Fibroblast of skin of left quadriceps (primary cell): ENCODE measurements at regions not wholly inside any gene's neighbourhood (a gene's known extent, or its start where the extent isn't known, plus 50 kb on each side); places are given as distances from the start of the nearest gene placed in this dataset.
"Not testable (repeated sequence)": the region's sequence is repeated elsewhere in the genome, so short reads cannot be mapped to it uniquely, and the experiment has no call there.

Experiments
- DNase-seq, 2 experiments: peaks; one replicate each; pipeline ENCODE4 v3.0.0-alpha.2; 2013; ENCODE audit warnings: low read depth in 2 of 2

GRCh38 chr7:52779004-52779403, 256.4 kb upstream of the POM121L12 start:
- DNase-seq: no peak

DNA sequence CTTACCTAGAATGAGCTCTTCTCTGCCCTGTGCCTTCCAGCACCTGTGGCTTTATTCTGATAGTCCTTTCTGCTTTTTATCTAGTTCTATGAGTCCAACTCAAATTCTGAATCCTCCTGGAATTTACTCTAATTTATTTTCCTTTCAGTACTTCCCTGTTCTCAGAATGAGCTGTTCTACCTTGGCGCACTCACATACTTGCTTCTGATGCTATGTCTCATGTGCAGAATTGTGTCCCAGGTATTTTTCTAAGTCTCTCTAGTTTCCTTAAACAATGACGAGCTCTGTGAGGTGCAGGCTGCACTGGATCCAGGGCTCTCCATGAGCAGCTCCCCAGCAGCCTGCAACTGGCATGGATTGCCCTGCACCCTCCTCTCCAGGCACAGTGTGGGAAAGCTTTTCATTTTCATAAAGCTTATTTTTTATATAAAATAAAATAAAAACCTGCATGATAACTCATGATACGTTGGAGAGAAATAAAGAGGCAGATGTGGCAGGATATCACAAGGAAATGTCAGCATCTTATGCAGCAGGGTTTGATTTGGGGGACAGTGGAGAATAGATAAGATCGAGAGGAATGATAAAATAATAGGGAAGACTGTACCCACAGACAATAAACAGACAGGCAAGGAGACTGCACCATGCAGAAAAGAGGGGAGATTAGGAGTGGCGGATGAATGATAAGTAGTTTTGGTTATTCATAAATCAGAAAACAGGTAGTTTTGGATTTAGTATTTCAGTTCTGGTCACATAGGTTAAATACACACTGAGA, 258.2 kb upstream of the POM121L12 start:
- DNase-seq: no peak

DNA sequence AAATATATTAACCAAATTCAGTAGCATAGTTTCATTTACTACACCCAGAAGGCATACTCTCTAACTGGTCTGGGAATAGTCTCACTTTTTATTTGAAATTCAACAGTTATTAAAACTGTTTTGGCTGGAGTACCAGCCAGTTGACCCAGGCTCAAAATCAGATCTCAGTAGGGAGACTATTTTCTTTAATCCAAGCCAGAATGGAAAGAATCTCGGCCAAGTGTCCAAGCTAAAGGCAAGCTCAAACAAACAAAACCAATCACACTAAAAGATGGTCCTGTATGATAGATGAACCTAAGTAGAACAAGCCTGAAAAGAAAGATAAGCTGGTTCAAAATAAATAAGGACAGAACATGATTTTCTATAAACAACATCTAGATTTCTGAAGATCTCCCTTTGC, 259.6 kb upstream of the POM121L12 start:
- no peak for DNase-seq

GRCh38 chr7:52771177-52771576, 264.3 kb upstream of the POM121L12 start:
- no peak for DNase-seq

DNA sequence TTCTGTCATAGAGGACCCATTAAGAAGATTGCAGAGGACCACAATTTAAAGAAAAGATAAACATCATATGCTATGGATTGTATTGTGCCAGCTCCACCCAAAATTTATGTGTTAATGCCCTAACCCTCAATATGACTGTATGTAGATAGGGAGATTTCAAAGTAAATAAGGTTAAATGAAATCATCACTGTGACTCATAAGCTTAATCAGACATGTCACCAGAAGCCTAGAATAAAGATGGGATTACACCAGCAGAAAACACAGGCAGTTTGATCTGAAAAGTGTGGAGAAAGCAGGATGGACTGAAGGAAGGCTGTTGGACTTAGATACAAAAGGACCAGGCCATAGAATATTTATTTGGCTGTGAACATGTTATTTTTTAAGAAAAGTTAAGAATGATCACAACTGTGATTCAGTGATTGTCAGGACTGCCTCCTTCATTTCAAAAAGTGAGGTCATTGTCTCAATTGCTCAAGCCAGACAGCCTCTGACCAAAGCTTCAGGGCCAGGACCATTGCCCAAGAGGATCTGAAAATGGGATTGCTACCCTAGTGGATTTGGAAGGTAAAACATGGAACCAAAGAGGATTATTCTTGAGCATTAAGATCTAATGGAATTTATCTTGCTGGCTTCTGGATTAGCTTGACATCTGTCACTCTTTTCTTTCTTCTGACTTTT, 270.8 kb upstream of the POM121L12 start:
- no peak for DNase-seq

DNA sequence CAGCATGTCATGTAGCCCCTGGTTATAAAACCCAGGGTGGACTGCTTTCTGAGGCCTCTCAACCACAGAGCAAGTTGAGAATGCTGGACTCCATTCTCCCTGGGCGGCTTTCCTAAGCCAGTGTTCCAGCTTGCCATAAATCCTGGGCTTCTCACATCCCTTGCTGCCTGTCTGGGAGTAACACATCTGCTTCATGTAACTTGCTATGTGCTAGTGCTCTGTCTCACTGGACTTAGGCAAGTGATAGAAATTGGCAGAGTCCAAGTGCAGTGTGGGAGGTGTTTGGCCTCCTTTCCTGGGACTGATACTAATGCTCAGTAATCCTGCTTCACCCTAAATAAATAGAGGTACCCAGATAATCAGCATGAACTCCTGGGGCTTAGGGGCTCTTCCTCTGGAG, 277.1 kb upstream of the POM121L12 start:
- DNase-seq: no peak

- no peak for DNase-seq
These were observed 281.6 kb upstream of the POM121L12 start for GRCh38 chr7:52753855-52754254.

DNA sequence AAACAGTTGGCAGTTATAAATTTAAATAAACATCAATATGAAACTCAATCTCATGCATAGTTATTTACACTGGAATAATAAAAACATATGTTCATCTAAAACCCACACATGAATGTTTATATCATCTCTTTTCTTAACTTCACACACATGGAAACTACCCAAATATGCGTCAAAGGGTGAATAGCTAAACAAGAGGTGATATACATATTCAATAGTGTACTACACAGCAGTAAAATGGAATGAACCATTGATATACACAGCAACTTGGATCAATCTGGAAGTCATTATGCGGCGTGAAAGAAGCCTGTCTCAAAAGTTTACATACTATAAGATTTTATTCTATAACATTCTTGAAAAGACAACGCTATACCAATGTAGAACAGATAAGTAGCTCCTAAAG, 282.5 kb upstream of the POM121L12 start:
- DNase-seq: no peak

DNA sequence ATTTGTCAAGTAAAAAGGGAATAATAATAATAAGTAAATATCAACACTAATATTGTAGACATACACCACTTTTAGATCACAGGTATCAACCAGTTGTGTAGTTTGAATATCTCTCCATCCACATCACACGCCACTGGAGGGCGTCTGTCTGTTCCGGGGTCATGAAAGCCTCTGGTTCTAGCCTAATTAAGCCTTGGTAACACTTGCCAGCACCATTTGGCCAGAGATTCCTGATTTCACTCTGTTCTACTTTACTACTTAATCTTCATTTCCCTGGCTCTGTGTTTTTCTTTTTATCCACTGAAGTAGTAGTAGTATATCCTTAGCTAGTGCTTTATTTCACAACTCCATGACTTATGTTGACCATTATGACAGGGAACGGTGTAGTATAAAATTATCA, 285.6 kb upstream of the POM121L12 start:
- DNase-seq: no peak

DNA sequence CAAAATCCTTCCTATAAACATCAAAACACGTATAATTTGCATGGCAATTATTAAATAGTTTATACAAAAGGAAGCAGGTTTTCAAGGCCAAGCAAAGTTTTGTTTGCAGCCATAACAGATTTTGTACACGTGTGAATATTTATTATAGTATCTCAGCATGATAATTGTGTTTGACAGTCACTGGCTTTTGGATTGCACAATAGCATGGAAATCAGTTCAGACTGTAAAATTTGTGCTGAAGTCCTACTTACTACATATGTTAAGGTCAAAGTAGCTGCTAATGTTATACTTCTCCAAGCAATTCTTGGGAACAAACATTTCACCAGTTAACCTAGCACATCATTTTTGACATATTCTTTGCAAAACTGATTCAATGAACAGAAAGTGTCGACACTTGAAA, 287.6 kb upstream of the POM121L12 start:
- no peak for DNase-seq

- no peak for DNase-seq
These were observed 293.7 kb upstream of the POM121L12 start for GRCh38 chr7:52741670-52742290.

- DNase-seq: no peak
These were observed 299.8 kb upstream of the POM121L12 start for GRCh38 chr7:52735656-52736055.

- DNase-seq: not testable (repeated sequence)
These were observed 306.8 kb upstream of the POM121L12 start for GRCh38 chr7:52728683-52729082.

GRCh38 chr7:52727632-52728031, 307.8 kb upstream of the POM121L12 start:
- DNase-seq: no peak

GRCh38 chr7:52726986-52727385, 308.4 kb upstream of the POM121L12 start:
- no peak for DNase-seq

DNA sequence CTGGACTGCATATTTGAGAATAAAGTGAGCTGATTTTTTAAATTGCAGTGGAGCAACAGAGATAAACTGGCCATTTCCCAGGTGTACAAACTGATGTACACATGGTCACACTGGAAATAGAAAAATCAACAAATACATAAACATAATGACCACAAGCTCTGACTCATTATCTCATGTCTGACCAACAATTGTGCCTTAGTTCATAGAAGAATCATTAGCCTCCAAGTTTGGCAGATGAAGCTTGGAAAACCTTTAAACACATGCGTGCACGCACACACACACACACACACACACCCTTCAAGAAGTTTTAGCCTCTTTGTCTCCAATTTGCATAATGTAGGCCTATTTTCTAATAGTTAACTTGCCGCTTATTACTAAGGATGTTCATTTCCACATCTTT, 308.9 kb upstream of the POM121L12 start:
- DNase-seq: no peak

DNA sequence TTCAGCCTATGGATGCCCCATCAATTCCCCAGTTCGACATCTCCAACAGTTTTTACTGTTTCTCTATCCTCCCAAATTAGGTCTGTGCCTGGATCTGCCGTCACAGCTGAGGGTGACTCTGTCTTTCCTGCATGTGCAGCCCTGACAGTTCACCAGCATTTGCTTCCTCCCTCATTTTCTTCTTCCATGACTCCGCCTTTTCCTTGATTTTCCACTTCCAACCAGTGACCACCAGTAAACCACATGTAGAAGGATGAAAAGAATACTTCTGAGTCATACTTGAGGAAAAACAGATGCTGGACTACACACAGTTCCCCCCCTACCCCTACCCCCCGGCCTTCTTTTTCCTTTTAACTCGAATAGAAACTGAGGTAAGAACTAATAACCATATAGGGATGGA, 311.8 kb upstream of the POM121L12 start:
- no peak for DNase-seq

DNA sequence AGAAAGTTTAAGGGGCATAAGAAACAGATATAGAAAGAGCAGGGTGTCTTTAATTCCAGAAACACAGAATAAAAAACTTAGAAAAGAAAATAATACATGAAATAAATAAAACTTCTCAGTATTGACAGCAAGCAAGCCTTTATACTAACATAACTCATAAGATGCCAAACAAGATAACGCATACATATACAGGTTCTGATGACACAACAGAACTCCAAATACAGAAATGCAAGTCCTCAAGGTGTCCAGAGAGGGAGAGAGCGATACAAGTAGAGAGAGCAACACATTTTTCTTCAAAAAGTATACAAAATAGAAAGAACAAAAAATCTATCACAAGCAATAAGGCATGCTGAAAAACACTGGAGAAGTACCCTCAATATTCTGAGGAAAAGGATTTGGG, 314.6 kb upstream of the POM121L12 start:
- DNase-seq: no peak

DNA sequence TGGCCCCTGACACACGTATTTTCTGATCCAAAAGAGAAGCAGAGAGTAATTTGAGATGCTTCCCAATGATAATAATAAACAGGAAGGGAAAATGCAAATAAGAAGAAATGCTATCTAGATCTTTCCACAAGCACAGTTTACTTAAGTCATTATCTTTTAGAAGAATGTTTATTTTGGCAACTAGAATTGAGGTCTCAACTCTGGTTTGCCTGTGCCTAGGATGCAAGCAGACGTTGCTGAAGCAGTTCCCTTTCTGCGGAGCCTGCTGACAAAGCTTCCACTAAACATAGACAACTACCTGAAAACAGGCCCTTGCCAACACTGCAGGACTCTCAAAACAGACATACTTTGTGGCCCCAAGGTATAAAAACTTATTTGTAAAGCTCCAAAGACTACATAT, 315.8 kb upstream of the POM121L12 start:
- DNase-seq: no peak

DNA sequence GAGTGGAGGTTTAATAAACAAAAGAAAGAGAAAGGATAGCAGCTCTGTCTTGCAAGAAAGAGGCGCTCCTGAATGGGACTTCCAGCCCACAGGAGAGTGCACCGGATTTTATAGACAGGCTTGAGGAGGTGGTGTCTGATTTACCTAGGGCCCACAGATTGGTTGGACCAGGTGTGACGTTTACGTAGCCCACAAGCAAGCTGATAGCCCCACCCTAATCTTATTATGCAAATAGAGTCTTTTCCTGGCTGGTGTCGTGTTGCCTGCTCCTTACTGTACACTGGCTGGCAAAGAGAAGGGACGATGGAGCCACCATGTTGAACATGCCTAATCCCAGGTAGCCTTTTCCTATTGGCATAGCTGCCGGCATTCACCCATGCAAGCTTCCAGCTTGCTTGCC, 319.7 kb upstream of the POM121L12 start:
- no peak for DNase-seq

DNA sequence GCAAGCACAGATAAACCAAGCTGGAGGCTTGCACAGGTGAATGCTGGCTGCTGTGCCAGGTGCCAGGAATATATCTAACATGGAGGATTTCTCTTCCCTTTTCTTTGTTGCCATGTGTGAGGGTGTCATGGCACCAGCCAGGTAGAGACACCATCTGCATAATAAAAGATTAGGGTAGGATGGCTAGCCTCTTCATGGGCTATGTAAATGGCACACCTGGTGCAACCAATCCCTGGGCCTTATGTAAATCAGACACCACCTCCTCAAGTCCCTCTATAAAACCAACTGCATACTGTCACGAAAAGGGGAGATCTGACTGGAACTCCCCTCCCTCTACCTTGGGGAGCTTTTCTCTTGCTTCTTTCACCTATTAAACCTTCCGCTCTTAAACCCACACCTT, 322.5 kb upstream of the POM121L12 start:
- DNase-seq: no peak

DNA sequence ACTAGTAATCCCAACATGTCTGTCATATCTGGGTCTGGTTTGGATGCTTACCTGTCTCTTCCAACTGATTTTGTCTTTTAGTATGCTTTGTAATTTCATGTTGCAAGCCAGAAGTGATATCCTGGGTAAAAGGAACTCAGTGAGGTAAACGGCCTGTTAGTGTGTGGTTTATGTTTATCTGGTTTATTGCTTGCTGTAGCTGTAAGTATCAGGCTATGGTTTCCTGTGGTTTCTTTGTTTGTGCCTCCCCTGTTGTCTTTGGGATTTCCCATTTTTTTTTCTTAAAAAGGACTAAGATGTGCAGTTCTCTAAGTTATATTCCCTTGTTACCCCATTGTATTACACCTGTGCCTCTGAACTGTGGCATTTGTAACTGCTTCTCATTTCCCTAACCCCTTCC, 323.5 kb upstream of the POM121L12 start:
- no peak for DNase-seq

DNA sequence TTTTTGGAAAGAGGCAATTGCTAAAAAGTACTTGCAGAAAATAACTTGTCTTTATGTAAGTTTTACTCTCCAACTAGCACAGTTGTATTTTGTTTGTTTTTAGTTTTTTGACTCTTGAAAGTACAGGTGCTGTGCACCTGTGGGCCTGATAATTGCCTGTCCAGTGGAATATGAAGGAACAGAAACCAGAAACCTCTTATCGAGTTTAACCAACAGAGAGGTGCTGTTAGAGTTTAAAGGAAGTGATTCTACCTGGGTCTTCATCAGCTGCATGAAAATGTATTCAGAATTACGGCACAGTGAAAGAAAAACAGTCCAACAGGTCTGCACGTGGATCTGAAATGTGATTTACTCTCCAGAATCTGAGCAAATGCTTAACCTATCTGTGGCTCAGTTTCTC, 326.6 kb upstream of the POM121L12 start:
- no peak for DNase-seq
